Brain pericyte (primary cell): ENCODE measurements at regions not wholly inside any gene's neighbourhood (a gene's known extent, or its start where the extent isn't known, plus 50 kb on each side); places are given as distances from the start of the nearest gene placed in this dataset.

Source experiments
- DNase-seq: peaks from one replicate; pipeline ENCODE4 v3.0.0-alpha.2; 2012; ENCODE audit warnings: low read depth, low spot score

DNA sequence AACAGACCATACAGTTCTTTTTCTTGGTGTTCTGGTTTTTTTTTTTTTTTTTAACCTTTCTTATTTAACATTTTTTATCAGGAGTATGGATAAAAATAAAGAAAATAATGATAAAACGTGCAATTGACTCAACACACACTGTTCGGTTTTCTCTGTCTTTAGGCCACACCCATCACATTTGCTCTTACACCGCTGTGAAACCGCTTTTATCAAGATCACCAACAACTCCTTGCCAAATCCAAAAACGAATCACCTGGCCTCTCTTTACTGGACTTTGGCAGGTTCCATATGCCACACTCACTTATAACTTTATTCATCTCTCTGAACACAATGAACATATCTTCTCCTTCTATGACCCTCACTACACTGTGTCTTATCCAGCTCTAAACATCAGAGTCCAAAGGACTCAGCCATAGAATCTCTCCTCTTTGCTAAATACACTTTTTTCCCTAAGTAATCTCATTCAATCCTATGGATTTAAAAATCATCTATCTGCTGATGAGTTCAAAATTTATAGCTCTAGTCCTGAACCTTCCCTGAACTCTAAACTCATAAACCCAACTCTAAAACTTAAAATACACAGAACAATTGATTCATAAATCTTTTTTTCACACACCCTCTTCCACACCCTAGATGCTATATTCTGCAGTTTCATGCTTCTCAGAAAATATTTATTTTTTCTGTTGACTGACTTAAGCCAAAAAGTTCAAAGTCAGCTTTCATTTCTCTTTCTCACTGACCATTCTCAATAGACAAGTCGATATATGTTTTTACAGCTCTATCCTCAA lies 800.6 kb upstream of the SOX9 start:
- no peak for DNase-seq

DNA sequence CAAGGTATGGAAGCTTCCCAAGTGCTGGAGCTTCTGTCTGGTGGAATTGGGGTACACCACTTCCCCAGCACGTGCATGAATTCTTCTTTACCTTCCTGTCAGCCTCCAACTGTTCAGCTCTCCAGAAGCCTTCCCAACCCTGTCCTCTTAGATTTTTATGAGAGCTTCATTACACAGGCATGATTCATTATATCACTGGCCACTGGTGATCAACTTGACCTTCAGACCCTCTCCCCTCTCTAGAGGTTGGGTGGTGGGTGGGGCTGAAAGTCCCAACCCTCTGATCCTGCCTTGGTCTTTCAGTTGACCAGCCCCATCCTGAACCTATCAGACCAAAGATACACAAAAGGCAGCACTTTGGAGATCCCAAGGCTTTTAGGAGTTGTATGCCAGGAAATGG lies 795.7 kb upstream of the SOX9 start:
- no peak for DNase-seq

DNA sequence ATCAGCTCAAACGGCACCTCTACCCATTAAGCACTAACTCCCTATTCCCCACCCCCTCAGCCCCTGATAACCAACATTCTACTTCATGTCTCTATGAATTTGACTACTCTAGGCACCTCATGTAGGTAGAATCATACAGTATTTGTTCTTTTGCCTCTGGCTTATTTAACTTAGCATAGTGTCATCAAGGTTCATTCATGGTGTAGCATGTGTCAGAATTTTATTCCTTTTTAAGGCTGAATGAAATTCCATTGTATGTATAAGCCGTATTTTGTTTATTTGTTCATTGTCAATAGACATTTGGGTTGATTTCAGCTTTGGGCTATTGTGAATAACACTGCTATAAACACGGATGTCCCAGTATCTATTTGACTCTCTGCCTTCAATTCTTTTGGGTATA lies 794.9 kb upstream of the SOX9 start:
- DNase-seq, result no peak

DNA sequence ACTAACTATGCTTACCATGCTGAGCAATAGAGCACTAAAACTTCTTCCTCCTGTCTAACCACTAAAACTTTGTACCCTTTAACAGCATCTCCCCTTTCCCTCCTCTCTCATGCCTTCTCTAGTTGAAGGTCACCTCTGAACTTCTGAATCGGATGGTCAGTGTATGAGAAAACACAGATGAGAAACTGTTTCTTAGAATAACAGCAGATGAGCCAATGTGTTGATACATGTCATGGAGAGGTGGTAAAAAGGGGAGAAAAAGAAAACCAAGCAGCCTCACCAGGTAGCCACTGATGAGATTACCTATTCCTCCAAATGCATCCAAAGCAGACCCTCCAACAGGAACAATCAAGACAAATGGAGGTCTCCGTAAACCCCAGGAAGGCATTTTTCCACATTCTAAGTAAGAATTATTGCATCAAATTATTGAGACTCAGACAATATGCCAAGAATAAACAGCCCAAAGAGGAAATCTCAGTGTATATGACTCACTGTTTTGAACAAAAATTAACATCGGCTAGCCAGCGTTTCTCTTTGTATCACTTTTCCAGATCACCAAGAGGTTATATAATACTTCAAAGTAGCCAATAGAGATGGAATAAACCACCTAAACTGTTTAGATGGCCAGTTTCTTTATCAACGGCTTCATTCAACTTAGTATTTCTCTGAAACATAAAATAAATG lies 793.3 kb upstream of the SOX9 start:
- no peak for DNase-seq

DNA sequence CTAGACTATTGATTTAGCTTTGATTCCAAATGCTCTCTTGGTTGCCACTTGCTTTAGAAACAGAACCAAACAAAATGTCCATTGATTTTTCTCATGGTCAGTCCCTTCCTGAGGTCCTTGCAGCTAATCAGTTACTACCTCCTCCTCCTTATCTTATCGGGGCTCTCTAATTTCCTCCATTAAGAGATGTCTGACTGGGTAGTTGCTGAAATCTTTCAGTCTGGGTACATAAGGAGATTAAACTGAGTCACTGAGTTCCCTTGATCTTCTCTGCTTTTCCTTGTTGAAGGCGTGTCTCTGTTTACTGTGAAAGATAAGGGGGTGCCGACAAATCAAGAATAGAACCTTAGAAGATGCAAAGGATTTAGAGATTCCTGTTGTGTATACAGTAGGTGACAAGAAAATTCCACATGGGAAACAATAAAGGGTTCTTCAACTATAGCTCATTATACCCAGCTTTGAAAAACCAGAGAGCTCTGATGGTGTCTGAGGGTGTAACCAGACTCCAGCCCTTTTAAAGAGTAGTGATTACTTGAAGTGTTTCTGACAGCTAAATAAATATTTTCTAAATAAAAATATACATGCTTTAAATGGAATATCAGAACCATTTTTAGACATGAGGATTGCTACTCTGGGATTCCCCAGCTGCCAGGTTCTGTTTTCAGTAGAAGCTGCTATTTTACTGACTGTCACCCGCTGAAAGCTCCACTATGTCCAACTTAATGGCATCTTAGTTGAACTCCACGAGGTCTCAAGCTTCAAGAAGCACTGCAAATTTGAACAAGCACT lies 791.3 kb upstream of the SOX9 start:
- DNase-seq, result no peak

DNA sequence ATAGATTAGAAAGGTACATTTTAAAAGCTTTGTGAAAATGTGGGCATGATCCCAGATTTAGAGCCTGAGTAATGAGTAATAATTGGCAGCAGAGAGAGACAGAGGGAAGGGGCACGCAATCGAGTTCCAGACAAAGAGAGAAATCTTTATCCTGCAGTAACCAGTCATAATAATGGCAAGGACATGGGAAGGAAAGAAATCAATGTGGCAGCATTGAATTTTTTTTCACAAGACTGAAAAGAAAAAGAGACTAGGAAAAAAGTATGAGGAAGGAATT lies 790.8 kb upstream of the SOX9 start:
- no peak for DNase-seq

DNA sequence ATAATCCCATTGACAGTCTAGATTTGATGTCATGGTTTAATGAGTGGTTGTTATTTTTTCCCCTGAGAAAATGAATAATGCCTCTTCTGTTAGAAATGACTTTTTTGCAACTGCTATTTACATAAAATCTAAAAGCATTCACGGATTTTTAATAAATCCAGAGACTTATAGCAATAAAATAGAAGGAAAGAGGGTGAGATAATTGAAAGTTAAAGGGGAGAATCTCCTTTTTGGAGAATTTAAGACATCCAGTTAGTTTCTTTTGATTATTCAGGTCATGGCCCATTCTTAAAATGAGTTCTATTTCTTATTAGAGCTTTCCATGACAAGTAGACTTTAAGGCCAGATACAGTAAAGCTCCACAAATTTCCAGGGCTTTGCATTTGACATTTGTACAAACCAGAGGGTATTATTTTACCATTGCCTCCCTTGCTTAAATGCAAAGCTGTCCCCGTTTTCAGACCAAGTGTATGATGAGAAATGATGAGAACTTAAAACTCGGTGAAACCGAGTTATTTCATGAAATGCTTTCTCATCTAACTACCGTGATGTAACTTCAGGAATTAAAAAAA lies 789.0 kb upstream of the SOX9 start:
- DNase-seq, result no peak

DNA sequence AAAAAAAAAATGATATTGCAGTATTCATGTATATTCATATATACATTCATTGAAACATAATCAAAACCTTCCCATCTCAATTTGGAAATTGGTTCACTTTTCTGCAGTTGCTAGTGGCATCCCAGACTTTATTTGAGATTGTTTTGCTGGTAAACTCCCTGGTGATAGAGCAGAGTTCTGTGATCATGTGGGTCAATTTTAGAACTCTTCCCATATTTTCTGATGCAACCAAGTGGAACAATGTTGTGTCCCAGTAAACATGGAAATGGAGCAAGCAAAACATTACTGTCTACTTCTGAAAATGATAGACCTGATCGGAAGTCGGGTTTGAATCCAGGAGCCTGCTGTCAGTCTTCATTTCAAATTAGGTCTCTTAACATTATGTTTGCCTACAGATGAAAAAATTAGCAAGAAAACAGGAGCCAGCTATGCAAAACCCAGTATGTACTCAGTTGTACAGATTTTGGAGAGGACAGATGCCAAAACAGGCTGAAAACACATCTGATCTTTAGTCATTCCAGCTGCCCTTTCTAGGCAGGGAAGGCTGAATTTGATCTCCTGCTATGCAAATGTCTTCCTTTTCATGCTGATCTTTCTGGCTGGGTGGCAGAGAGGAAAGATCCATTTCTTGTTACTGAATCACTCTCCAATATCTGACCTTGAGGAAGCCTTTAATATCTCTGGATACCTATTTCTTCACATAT lies 786.6 kb upstream of the SOX9 start:
- no peak for DNase-seq

DNA sequence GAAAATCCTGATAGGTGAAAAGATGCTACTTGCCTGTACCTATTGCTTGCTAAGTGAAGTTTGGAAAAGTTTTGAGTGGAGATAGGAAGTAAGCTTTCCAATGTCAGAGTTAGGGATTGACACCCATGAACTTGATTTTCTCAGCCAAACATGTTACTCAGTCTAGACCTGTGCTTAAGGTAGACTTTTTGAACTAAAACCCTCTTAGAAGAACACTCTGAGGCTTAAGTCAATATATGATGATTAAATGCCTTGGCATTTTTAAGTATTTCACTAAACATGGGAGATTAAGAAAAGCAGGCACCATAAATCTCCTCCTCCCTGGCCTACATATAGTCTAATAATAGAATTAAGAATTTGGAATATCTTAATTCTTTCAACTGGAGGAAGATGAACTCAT lies 785.6 kb upstream of the SOX9 start:
- DNase-seq, result no peak

DNA sequence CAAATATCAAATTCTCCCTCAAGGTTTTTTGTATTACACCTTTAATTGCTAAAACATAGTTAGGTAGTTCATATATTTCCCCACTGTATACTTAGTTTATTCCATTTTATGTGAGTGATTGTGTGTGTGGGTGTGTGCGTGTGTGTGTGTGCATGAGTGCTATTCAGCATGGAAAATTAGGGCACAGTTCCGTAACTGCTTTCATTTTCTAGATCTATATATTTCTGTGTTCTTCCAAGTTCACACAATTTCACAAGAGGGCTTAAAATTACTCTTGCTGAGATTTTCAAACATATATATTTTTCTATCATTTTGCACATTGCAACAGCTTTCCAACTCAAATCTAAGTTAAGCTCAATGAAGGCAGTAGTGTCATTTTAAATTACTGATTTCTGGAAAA lies 782.9 kb upstream of the SOX9 start:
- no peak for DNase-seq

DNA sequence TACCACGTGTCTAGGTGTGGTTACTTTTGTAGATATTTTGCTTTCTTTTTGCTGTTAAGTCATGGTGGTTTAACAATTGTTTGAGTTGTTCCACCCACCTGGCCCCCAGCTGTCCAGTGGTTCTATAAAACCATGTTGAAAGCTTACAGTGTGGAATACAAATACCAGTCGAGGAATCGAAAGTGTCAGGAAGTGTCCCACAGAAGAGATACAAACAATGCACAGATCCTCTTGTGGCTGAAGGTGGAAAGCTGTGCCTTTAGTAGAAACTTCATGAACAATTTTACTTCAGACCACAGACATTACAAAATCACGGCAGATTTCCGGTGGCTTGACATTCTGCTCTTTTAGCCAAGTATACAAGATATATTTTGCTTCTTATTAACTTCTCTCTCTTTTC lies 782.4 kb upstream of the SOX9 start:
- no peak for DNase-seq

DNA sequence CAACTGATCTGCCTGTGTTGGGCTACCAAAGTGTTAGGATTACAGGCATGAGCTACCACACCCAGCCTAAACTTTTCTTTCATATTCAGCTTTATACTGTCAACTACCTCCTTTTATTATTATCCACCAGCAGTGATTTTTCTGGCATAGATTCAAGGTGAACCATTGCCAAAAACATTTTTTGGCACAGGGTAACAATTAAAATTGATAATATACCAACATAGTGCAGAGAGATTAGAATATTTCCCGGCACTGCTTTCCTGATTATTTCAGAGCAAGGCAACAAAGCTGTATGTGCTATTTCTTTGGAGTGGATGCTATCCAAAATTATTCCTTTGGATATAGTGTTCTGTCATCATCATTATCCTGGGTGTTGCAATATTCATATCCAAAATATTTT lies 781.6 kb upstream of the SOX9 start:
- DNase-seq, result no peak

DNA sequence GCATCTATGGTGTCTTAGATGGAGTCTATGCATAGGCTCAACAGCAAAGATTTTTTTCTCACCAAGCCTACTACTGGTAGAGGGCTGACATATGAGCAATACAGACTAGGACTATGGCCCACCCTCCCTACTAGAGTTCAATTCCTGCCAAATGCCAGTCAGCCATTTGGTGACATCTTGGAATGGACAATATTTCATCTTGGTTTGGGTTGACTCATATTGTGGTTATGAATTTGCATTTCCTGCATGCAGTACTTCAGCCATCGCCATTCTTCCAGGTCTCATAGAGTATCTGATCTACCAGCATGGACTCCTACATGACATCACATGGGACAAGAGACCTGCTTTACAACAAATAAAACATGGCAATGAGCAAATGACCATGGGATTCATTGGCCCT lies 778.1 kb upstream of the SOX9 start:
- no peak for DNase-seq

DNA sequence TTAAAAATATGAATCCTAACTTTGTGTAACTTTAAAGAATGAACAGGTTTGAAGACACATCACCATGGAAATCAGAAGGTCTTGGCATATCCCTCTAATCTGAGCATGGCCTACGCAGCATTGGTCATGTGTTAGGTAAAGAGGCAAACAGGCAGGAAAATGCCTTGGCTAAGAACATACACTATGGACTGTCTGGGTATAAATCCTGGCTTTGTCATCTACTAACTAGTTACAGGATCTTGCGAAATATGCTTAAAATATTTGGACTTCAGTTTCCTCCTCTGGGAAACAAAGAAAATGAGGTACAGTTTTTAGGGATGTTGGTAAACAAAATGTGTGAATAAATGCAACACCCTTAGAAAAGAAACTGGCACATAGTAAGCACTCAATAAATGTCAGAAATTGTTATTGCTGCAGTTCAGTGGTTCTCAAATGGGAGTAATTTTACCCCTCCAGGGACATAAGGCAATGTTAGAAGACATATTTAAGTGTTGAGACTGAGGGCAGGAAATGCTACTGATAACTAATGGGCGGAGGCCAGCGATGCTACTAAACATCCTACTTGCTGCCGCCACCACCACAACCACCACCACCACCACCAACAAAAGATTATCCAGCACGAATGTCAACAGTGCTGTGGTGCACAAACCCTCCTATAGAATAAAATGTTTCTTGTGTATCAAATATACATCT lies 770.8 kb upstream of the SOX9 start:
- DNase-seq, result no peak

DNA sequence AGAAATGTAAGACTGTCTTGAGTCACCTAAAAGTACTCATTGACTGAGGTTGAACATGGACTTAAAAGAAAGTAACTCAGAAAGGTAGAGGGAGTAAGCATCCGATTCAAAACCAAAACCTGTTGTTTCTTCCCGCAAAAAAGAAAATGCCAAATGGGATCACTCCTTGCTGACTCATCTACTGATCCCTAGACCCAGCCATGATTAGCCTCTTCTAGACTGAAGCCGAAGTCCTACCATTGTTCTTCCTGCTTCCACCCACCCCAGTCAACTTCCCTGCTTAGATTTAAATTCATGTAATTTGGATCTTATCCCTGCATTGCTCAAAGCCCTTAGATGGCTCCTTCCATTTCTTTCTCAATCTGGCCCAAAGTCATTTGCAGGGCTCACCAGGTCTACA lies 760.5 kb upstream of the SOX9 start:
- no peak for DNase-seq

DNA sequence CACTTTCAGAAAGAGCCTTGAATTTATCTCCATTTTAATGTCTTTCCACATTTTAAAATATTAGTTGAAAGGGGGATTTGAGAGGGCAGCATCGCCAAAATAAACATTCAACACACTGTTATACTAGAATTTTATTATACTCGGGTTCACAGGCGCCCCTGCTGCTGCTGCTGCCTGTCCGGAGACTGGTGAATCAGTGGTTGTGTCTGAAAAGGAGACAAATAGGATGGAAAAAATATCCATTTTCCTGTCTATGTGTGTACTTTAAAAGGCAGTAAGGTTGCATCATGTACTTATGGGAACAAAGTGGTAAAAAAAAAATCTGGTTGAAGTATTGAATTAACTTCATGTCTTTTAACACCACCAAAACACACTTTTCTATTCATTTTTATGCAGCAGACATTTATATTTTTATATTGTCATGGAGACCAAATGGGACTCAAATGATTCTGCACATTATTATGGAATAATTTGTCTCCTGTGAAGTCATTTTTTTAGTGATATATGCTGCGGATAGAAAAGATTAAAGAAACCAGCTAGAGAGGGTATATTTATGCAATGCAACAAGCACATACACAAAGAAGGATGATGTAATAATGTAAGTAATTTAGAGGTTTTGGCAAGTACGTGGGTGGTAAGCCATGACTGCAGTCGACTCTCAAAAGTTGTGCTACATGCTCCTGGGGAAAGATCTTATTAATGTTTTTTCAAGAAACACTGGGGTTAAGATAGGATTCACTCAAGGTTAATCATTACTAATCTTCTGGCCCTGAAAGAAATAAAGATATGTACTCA lies 759.0 kb upstream of the SOX9 start:
- no peak for DNase-seq

DNA sequence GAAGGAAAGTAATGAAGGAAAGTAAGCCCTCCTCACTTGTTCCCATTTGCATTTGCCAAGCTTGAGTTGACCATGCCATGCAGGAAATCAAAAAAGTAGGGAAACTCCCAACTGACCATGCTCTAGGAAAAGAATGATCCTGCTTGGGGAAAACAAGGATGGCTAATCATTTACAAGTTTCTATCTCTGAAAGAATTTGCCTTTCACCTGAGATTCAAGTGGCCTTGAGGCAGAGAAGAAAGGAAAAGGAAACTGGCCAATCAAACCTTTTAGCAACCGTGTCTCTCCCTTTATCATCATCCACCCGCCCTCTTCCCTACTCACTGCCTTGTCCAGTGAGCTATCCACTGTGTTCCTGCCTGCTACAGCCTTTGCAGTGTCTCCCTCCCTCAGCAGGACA lies 757.2 kb upstream of the SOX9 start:
- DNase-seq, result no peak

DNA sequence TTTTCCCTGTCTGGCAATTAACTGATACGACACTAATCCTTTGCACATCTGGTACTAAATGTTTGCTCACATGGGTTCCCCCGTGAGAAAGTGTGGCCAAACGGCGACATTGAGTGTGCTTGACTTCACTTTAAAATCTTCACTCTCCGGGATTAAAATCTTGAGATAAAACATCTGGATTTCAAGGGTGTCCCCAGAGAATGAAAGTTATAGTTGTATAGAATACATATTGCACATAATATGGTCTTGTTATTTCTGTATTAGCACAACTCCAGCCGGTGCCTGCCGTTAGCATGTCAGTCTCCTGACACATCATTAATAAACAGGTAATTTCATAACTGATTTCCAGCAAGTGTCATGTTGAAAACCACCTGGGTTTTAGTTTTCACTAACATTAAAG lies 749.0 kb upstream of the SOX9 start:
- DNase-seq, result no peak

DNA sequence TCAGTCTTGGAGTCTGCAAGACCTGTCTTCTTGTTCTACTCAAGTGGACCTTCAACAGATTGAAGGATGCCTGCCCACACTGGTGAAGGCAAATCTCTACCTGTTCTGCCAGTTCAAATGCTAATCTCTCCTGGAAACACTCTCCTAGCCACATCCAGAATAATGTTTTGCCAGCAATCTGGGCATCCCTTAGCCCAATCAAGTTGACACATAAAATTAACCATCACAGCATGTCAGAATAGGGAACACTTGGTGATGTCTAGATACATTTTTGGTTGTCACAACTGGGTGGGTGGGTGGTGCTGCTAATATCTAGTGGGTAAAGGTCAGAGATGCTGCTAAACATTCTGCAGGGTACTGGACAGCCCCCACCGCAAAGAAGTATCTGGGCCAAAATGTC lies 744.9 kb upstream of the SOX9 start:
- no peak for DNase-seq

DNA sequence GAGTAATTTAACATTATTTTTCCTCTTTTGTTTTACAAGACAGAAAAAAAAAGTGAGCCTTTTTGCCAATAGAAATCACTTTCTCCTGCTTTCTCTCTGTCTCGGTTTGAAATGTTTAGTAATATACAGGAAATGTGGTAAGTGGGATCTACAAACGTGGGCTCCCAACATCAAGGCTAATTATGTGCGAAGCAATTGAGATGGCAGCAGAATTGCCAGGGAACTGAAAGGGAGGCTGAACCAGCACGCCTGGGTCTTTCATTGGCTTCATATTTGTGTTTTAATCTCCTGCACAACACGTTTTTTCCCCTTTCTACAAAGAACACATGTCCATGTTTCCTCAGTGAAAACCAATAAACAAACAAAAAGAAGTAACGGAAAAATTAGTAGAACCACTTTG lies 743.9 kb upstream of the SOX9 start:
- no peak for DNase-seq

DNA sequence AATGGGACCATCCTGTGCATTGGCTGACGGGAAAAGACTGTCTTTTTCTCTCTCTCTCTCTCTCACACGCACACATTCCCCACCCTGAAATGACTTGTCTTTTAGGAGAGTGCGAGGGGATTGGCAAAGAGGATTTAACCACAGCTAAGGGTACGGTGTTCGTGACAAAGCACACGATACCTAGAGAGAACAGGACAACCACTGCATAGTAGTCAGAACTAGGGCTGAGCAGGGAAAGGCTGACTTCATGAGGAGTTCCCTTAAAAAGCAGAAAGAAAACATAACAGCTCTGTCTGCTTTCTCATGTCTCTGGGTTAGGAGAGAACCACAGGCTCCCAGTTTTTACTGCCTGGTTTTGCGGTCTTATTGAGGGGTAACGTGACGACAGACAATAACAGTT lies 742.8 kb upstream of the SOX9 start:
- DNase-seq, result no peak
